HepG2 (cell line): ENCODE measurements at regions not wholly inside any gene's neighbourhood (a gene's known extent, or its start where the extent isn't known, plus 50 kb on each side); places are given as distances from the start of the nearest gene placed in this dataset.
A peak's percentile ranks its signal among the peaks of the same experiment; 100 is the strongest.

ENCODE experiments used
- ATAC-seq: fragments of 200-7000 bp; cut with Tn5 transposase; 3 replicates; pipeline ENCODE4 v1.9.1; 2020; ENCODE audit warnings: mild to moderate bottlenecking, moderate library complexity
- BruUV-seq: library from RNA; stranded (reverse); fragments of 400-500 nt; replicated peaks from 2 replicates; lab custom pipeline; 2021; lab: Mats Ljungman, UMichigan
- CTCF ChIA-PET: fragments of 300-600 bp; formaldehyde crosslinking; extraction: SDS; loops from one replicate; lab custom pipeline; 2021; ENCODE audit warnings: low total read pairs, inconsistent platforms, low intra/inter-chr PET ratio; lab: Yijun Ruan, JAX
- POLR2A ChIA-PET: fragments of 350-600 bp; sonication (Branson Sonifier 250); formaldehyde crosslinking; loops from one replicate; lab custom pipeline; 2020; ENCODE audit warnings: antibody characterized with exemption, inconsistent platforms; lab: Yijun Ruan, JAX
- DNase-seq: peaks from one replicate; pipeline ENCODE4 v3.0.0-alpha.2; 2015; ENCODE audit warnings: low spot score
- FAIRE-seq: peaks from 3 replicates; lab custom pipeline; 2011; peaks lifted over from hg19 to GRCh38; lab: Jason Lieb, UNC
- H2AFZ ChIP-seq: one replicate; pipeline ENCODE4 v1.6.1; 2011; ENCODE audit warnings: low read length, inconsistent platforms
- H3K27ac ChIP-seq: fragments of 300-600 bp; 3 replicates; pipeline ENCODE4 v1.8.0; 2011; ENCODE audit warnings: mixed run types, mild to moderate bottlenecking, mixed read lengths, low read length, inconsistent platforms; ENCODE audit not compliant: insufficient read depth; ENCODE audit errors: extremely low read length
- H3K27me3 ChIP-seq, 2 experiments: fragments of 200-600 bp in 1 of 2; 2 replicates in 1 of 2; 3 replicates in 1 of 2; pipeline versions ENCODE4 v1.6.0 to v1.8.0; 2011; ENCODE audit warnings: low read length in 2 of 2, mild to moderate bottlenecking in 2 of 2, moderate library complexity in 2 of 2, inconsistent platforms in 1 of 2; ENCODE audit not compliant: insufficient read depth in 2 of 2, control insufficient read depth in 1 of 2
- H3K36me3 ChIP-seq, 2 experiments: fragments of 200-600 bp in 1 of 2; replicated peaks in 1 of 2; 2 replicates in 1 of 2; 3 replicates in 1 of 2; pipeline versions ENCODE4 v1.5.1 to v1.8.0; 2011; ENCODE audit warnings: low read length in 2 of 2, inconsistent platforms in 1 of 2; ENCODE audit not compliant: insufficient read depth in 2 of 2, control insufficient read depth in 1 of 2
- H3K4me1 ChIP-seq: 2 replicates; pipeline ENCODE4 v1.5.1; 2012; ENCODE audit warnings: low read length, inconsistent platforms; ENCODE audit not compliant: insufficient read depth
- H3K4me2 ChIP-seq: 2 replicates; pipeline ENCODE4 v1.6.0; 2011; ENCODE audit warnings: low read depth, low read length, inconsistent platforms
- H3K4me3 ChIP-seq, 3 experiments: fragments of 200-600 bp in 1 of 3; sonication (generic), shearing (Covaris generic) in 1 of 3; replicated peaks in 1 of 3; 2 replicates each; pipeline ENCODE4 v1.5.1; 2011 to 2016; ENCODE audit warnings: low read length in 3 of 3, inconsistent platforms in 2 of 3, low read depth in 2 of 3, mild to moderate bottlenecking in 2 of 3, control low read depth in 1 of 3, mixed read lengths in 1 of 3; ENCODE audit not compliant: insufficient read depth in 1 of 3
- H3K79me2 ChIP-seq: one replicate; pipeline ENCODE4 v1.6.1; 2011; ENCODE audit warnings: low read length, inconsistent platforms; ENCODE audit not compliant: insufficient read depth
- H3K9ac ChIP-seq: 2 replicates; pipeline ENCODE4 v1.6.0; 2011; ENCODE audit warnings: mild to moderate bottlenecking, low read depth, low read length, inconsistent platforms; ENCODE audit not compliant: insufficient read depth
- H3K9me3 ChIP-seq: 2 replicates; pipeline ENCODE4 v1.5.1; 2012; ENCODE audit warnings: mild to moderate bottlenecking, low read length
- H4K20me1 ChIP-seq: 2 replicates; pipeline ENCODE4 v1.6.0; 2011; ENCODE audit warnings: inconsistent platforms, mild to moderate bottlenecking, low read length, moderate library complexity; ENCODE audit not compliant: insufficient read depth
- CEBPB ChIP-seq: IDR thresholded peaks from 2 replicates; pipeline ENCODE4 v1.6.1; 2011; ENCODE audit warnings: low read depth, low read length, improper control_type of control experiment, borderline replicate concordance
- HDAC2 ChIP-seq: sonication (generic); formaldehyde crosslinking; IDR thresholded peaks from 2 replicates; pipeline ENCODE4 v1.4.0; 2020; ENCODE audit warnings: missing genetic modification reagents
- RAD51 ChIP-seq: fragments of 450-650 bp; IDR thresholded peaks from 2 replicates; pipeline ENCODE4 v1.6.1; 2016; ENCODE audit warnings: borderline replicate concordance
- SMC3 ChIP-seq: IDR thresholded peaks from 2 replicates; pipeline ENCODE4 v1.6.1; 2011; ENCODE audit warnings: low read length, improper control_type of control experiment
- ZNF329 ChIP-seq: sonication (generic); formaldehyde crosslinking; IDR thresholded peaks from 2 replicates; pipeline ENCODE4 v1.9.0; 2021; ENCODE audit warnings: low read depth, mild to moderate bottlenecking, missing genetic modification reagents
- ZNF414 ChIP-seq: sonication (generic); formaldehyde crosslinking; IDR thresholded peaks from 2 replicates; pipeline ENCODE4 v1.5.0; 2020; ENCODE audit warnings: missing genetic modification reagents
- ZNF44 ChIP-seq: sonication (generic); formaldehyde crosslinking; IDR thresholded peaks from 2 replicates; pipeline ENCODE4 v1.5.1; 2020; ENCODE audit warnings: mild to moderate bottlenecking, missing genetic modification reagents
- ZNF572 ChIP-seq: sonication (generic); formaldehyde crosslinking; IDR thresholded peaks from 2 replicates; pipeline ENCODE4 v1.5.1; 2020; ENCODE audit warnings: mild to moderate bottlenecking, missing genetic modification reagents
- ZNF782 ChIP-seq: sonication (generic); formaldehyde crosslinking; IDR thresholded peaks from 2 replicates; pipeline ENCODE4 v1.4.0; 2020; ENCODE audit warnings: missing genetic modification reagents, mild to moderate bottlenecking, borderline replicate concordance
- ZNF792 ChIP-seq: IDR thresholded peaks from 2 replicates; pipeline ENCODE4 v1.6.1; 2016
- in situ Hi-C: cut with HindIII; loops from 2 replicates; pipeline ENCODE4 v1.10.0; 2017; ENCODE audit warnings: low pct_unique_long_range_greater_than_20kb; ENCODE audit not compliant: extremely low pct_ligation_motif_present
- intact Hi-C: fragments of 100-400 bp; cut with micrococcal nuclease; formaldehyde crosslinking; loops from one replicate; pipeline ENCODE4 v1.10.0; 2022; ENCODE audit not compliant: unreplicated experiment
- TF ChIP-seq, protein P1 (sequence below): sonication (generic); formaldehyde crosslinking; IDR thresholded peaks from 2 replicates; pipeline ENCODE4 v1.4.0; 2020; ENCODE audit warnings: missing genetic modification reagents

- TF ChIP-seq CEBPB: peak; percentile 64; the same call in 1 of the 2 replicates
These were observed 201.8 kb upstream of the WDFY3 start (continued) for GRCh38 chr4:85168234-85168834.

DNA sequence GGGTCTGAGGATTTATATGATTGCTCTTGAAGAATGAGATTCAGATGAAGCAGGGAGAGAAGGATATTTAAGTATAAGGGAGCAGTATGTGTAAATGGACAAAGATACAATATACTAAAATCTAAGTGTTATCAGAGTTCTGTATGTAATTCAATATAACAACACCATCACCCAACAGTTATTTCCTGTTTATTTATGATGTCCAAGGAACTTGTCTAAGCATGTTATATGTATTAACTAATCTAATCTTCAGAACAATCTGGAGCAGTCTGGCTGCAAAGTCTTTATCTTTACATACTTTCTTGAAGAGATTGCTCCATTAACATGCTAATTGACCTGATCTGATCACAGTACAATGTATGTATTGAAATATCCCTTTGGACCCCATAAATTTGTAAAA is 203.8 kb upstream of the WDFY3 start:
- no TSS peak for BruUV-seq
- H3K79me2 ChIP-seq: no peaks in the 10 kb centered on the region
- no peaks in the 10 kb centered on the region for H3K9me3 ChIP-seq
- H3K27ac ChIP-seq: no peak overlapping the region
- no peak overlapping the region for H2AFZ ChIP-seq
- in situ Hi-C loops: no loop called here
- no peaks in the 10 kb centered on the region for H3K27me3 ChIP-seq
- no peak overlapping the region for H3K4me2 ChIP-seq
- no peak overlapping the region for H3K4me3 ChIP-seq
- no peak for FAIRE-seq
- no peak for ATAC-seq
- no peaks in the 10 kb centered on the region for H4K20me1 ChIP-seq
- H3K4me1 ChIP-seq: no peaks in the 10 kb centered on the region
- POLR2A ChIA-PET: no interaction called here
- intact Hi-C loops: no loop called here
- TF ChIP-seq ZNF782 (no peak), HDAC2 (CRISPR knock-in tag) (no peak), SMC3 (no peak), ZNF329 (CRISPR knock-in tag) (no peak), ZNF44 (CRISPR knock-in tag) (no peak), ZNF572 (CRISPR knock-in tag) (no peak), RAD51 (no peak), ZNF414 (no peak), ZNF792 (CRISPR knock-in tag) (no peak)
- TF ChIP-seq, protein P1, sequence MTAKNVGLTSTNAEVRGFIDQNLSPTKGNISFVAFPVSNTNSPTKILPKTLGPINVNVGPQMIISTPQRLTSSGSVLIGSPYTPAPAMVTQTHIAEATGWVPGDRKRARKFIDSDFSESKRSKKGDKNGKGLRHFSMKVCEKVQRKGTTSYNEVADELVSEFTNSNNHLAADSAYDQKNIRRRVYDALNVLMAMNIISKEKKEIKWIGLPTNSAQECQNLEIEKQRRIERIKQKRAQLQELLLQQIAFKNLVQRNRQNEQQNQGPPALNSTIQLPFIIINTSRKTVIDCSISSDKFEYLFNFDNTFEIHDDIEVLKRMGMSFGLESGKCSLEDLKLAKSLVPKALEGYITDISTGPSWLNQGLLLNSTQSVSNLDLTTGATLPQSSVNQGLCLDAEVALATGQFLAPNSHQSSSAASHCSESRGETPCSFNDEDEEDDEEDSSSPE: no peak
- no peaks in the 10 kb centered on the region for H3K36me3 ChIP-seq
- CTCF ChIA-PET: no interaction called here
- DNase-seq: no peak
- no peak overlapping the region for H3K9ac ChIP-seq
